ENCODE measurements at regions not wholly inside any gene's neighbourhood (a gene's known extent, or its start where the extent isn't known, plus 50 kb on each side); places are given as distances from the start of the nearest gene placed in this dataset.

DNA sequence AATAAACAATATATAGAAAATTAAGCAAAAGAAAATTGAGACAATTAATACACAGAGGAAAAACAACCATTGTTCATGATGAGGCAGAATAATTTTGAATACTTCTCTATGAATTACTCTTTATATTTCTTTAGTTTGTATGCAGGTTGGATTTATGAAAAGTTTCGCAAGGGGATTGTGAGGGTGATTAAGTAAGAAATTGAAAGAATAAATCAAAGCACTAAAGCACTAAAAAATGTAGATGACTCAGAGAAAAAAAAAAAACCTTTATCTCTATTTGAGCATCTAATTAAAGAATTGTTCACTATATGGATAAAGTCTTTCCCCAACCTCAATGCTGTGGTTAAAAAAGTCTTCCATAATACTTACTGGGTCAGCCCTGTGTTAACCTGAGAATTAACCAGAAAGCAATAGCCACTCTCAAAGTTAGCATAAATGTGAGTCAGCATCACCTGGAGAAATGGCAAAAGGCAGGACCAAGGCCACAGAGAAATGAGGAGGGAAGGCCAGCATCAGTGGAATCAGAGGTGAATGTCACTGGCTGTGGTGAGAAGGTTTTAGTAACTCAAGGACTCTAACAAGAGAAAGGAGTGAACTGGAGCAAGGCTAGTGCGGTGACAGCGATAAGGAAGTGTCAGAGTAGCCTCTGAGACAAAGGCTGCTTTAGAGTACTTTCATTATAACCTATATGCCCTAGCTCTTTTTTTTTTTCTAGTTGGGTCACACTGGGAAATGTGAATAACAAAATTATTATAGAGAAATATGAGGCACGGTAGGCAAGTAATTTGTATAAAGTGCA is 310.4 kb downstream of the KCNC2 start:
- DNase-seq: no peak
- H3K27me3 ChIP-seq: no peaks in the 10 kb centered on the region
- H3K9me3 ChIP-seq: no peaks in the 10 kb centered on the region
- H3K4me1 ChIP-seq: no peaks in the 10 kb centered on the region
- TF ChIP-seq, protein P1, sequence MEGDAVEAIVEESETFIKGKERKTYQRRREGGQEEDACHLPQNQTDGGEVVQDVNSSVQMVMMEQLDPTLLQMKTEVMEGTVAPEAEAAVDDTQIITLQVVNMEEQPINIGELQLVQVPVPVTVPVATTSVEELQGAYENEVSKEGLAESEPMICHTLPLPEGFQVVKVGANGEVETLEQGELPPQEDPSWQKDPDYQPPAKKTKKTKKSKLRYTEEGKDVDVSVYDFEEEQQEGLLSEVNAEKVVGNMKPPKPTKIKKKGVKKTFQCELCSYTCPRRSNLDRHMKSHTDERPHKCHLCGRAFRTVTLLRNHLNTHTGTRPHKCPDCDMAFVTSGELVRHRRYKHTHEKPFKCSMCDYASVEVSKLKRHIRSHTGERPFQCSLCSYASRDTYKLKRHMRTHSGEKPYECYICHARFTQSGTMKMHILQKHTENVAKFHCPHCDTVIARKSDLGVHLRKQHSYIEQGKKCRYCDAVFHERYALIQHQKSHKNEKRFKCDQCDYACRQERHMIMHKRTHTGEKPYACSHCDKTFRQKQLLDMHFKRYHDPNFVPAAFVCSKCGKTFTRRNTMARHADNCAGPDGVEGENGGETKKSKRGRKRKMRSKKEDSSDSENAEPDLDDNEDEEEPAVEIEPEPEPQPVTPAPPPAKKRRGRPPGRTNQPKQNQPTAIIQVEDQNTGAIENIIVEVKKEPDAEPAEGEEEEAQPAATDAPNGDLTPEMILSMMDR (IDR thresholded peaks at IDR 0.05; ENCODE audit: low read depth, low read length): no peak
- H3K4me3 ChIP-seq (ENCODE audit: low read depth, low read length): no peak overlapping the region
- no peaks in the 10 kb centered on the region for H3K36me3 ChIP-seq

DNA sequence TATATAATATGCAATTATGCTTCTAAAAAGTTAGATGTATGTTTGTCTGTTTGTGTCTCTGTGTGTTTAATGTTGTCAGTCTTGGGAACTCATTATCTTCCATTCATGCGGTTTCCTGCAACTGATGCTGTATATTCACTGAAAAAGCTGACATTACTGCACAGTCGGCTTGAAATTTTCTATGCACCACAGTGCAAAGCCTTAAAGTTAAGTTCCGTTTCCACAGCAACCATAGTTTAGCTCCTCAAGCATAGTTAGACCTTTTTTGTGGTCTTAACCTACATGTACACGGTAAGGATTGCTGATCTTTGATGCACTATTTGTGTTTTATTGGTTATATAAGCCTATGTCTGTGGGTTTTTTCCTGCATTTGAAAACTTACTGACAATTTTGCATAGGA is 309.4 kb downstream of the KCNC2 start:
- Histone ChIP-seq H3K4me1 (no peaks in the 10 kb centered on the region), H3K36me3 (no peaks in the 10 kb centered on the region), H3K4me3 (ENCODE audit: low read depth, low read length) (no peak overlapping the region), H3K27me3 (no peaks in the 10 kb centered on the region), H3K9me3 (no peaks in the 10 kb centered on the region)
- TF ChIP-seq, protein P1 (IDR thresholded peaks at IDR 0.05; ENCODE audit: low read depth, low read length): no peak
- DNase-seq: no peak

DNA sequence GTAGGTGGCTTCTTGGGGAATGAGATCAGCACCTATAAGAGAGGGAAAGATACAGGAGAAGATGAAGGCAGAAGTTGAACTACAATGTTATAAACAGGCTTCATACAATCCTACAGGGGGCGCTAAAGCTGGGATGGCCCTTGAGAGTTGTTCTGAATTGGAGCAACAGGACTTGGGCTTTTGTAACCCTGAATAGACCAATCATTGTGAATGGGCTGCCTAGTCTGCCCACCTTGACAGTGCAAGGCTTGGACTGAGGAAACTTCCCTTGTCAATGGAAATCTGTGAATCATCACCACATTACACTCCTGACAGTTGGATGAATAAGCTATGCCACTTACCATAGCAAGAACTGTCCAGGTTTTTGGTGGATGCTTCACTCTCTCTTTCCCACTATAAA is 306.1 kb downstream of the KCNC2 start:
- H3K4me1 ChIP-seq: no peaks in the 10 kb centered on the region
- H3K9me3 ChIP-seq: no peaks in the 10 kb centered on the region
- H3K27me3 ChIP-seq: no peaks in the 10 kb centered on the region
- no peaks in the 10 kb centered on the region for H3K36me3 ChIP-seq
- no peak overlapping the region for H3K4me3 ChIP-seq (ENCODE audit: low read depth, low read length)
- no peak for DNase-seq
- TF ChIP-seq, protein P1 (IDR thresholded peaks at IDR 0.05; ENCODE audit: low read depth, low read length): peak; percentile 38

DNA sequence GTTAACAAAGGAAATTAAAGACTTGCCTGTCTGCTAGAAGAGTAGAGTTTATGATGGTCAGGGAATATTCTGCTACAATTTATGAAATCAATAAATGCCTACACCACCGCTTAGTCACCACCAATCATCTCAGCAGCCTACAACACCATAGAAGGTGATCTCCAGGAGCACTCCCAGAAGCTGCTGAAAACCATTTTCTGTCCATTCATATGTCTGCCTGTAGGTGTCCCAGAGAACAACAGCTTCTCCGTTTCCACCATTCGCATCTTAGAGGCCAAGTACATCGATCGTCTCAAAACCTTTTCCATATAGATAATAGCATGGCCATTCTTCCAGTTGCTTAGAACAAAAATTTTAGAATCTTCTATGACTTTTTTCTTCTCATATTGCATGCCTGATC is 303.4 kb downstream of the KCNC2 start:
- Histone ChIP-seq H3K4me1 (no peaks in the 10 kb centered on the region), H3K36me3 (no peaks in the 10 kb centered on the region), H3K9me3 (no peaks in the 10 kb centered on the region), H3K27me3 (no peaks in the 10 kb centered on the region), H3K4me3 (ENCODE audit: low read depth, low read length) (no peak overlapping the region)
- TF ChIP-seq, protein P1 (IDR thresholded peaks at IDR 0.05; ENCODE audit: low read depth, low read length): peak; percentile 40
- DNase-seq: no peak

DNA sequence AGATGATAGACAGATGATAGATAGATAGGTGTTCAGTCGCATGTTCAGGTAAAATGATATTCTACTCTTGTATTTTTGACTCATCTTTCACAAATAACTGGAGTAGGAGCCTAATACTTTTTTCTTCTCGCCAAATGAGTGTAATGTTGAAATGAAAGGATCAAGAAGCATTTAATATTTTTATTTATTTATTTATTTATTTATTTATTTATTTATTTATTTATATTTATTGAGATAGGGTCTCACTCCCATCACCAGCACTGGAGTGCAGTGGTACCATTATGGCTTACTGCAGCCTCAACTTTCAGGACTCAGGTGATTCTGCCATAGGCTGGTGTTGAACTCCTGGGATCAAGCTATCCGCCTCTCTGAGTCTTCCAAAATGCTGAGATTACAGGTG is 298.8 kb downstream of the KCNC2 start:
- no peak overlapping the region for H3K4me3 ChIP-seq (ENCODE audit: low read depth, low read length)
- DNase-seq: no peak
- no peaks in the 10 kb centered on the region for H3K9me3 ChIP-seq
- TF ChIP-seq, protein P1 (IDR thresholded peaks at IDR 0.05; ENCODE audit: low read depth, low read length): no peak
- no peaks in the 10 kb centered on the region for H3K36me3 ChIP-seq
- H3K27me3 ChIP-seq: no peaks in the 10 kb centered on the region
- no peaks in the 10 kb centered on the region for H3K4me1 ChIP-seq

DNA sequence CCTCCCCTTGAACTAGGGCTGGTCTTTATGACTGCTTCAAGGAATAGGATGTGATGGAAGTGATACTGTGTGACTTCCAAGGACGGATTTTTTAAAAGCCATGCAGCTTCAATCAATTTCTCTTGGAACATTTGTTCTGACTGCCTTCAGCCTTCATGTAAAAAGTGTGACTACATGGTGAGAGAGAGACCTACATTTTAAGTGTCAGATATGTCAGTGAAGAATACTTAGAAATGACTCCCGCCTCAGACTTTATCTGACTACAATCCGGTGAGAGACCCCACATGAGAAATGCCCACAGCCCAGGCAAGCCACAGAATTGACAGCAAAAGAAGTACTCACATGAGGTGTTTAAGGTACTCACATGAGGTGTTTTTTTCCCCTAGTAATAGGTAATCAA is 295.3 kb downstream of the KCNC2 start:
- H3K4me3 ChIP-seq (ENCODE audit: low read depth, low read length): no peak overlapping the region
- no peaks in the 10 kb centered on the region for H3K9me3 ChIP-seq
- no peak for DNase-seq
- H3K4me1 ChIP-seq: no peaks in the 10 kb centered on the region
- H3K27me3 ChIP-seq: no peaks in the 10 kb centered on the region
- TF ChIP-seq, protein P1 (IDR thresholded peaks at IDR 0.05; ENCODE audit: low read depth, low read length): no peak
- H3K36me3 ChIP-seq: no peaks in the 10 kb centered on the region
